Kidney tubule cell (primary cell): ENCODE measurements at regions not wholly inside any gene's neighbourhood (a gene's known extent, or its start where the extent isn't known, plus 50 kb on each side); places are given as distances from the start of the nearest gene placed in this dataset.

Experiments used
- DNase-seq: peaks from one replicate; pipeline ENCODE4 v3.0.0-alpha.2; 2018; ENCODE audit warnings: low spot score

DNA sequence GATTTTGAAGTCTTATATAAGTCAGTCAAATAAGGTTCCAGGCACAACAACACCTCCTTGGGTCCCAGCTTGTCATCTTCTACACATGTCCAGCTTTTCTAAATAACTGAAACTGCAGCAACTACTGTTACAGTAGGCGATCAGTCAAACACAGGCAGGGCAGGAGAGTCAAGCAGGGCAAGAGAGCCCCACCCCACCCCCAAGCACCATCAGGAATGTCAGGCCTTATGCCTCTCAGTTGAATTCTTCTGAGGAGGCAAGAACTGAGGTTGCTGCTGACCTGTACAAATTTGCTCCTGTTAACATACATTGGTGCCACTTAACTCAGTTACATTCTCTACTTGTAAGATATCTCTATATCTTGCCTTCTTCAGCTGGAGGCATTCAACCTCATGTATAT lies 608.8 kb upstream of the PCDH10 start:
- no peak for DNase-seq

DNA sequence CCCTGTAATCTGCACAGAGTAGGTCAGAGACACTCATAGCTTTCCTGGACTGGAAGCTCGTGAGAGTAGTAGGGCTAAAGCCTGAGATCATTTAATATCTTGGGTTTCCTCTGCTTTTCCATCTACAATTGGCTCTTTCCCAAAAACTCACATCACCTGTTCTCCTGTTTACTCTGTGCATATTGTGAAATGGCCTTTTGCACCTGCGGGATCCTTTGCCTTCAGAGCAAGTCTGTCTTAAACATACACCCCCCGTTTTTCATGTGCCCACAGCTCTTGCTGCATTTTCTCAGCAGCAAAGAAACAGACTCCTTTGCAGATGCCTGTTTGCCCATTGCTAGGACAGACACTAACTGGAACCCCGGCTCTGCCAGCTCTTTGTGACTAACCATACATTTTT lies 608.3 kb upstream of the PCDH10 start:
- no peak for DNase-seq

DNA sequence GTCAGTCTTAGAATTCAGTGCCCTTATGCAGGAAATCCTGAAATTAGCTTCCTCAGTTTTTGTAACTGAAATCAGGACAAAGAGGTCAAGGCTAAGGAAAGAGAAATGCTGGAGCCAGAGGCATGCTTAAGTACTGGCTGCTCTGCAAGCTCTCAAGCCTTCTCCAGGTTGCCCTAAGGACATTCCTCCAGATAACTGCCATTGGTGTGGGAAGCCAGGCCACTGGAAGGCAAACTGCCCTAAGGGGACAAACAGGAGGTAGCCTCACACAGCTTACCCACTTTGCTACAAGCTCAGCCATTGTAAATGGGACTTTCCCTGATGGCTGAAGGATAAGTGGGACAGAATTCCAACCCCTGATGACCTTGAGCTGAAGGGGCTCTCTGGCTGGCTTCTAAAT lies 606.9 kb upstream of the PCDH10 start:
- DNase-seq, result no peak

DNA sequence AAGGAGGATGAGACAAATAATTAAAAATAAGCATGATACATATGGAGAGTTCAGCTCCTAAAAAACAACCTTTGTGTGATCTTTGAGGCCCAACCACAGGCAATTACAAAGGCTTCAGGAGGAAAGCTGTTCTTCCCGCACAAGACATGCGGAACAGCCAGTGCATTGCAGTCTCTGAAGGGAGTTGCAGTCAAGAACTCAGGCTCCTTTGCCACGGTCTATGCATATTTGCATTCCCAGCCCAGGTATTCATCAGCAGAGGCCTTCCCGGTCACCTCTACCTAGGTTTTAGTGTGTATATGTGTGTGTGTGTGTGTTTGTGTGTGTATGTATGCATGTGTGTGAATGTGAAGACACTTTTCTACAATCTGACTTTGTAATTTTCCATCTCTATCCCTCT lies 600.6 kb upstream of the PCDH10 start:
- no peak for DNase-seq

DNA sequence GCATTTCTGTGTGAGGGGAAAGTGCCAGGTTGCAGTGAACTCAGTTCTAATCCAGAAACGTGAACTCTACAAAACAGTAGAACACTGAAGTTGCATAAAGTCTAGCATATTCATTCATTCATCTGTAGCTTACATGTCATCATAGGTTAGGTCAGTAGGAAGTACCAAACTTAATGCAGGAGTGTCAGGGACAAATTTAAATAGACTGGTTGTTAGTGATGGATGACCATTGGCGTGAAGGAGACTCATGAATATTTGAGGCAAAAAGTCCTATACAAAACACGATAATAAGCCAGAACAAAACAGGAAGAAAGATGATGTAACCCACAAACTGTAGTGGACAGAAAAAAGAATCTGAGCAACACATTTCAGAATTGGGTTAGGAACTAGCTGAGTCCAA lies 592.8 kb upstream of the PCDH10 start:
- DNase-seq, result no peak

DNA sequence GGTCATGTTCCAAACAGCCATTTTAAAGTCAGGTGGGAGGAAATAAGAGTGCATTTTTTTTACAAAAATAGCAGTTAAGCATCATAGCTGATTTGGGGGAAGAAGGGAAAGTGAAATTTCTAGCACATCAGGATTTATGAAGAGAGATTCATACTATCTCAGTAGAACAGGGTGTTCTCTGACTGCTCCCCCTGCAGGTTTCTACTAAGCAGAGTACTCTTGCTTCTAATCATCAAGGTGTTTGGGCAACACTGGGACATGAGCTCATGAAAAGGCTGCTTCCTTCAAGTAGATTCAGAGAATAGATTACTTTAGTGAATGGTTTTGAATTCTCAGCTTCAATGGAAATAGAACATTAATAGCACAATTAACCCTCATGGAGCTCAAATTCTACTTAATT lies 591.4 kb upstream of the PCDH10 start:
- no peak for DNase-seq

DNA sequence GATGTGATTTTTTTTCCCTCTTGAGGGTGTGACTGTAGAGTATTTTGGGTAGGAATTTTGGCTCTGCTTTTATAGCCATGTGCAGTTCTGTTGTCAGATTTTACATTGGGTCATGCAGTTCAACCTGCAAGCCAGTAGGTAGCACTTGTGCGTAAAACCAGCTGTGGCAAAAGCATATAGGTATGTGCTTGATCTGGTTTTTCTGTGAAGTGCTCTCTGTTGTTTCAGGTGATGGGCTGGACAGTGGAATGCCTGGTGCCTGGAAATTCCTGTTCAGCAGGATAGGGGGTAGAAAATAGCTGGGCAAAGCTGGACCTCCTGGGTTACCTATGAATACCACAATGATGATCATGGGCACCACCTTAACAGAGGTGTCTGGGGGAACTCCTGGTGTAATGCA lies 584.2 kb upstream of the PCDH10 start:
- DNase-seq, result no peak

DNA sequence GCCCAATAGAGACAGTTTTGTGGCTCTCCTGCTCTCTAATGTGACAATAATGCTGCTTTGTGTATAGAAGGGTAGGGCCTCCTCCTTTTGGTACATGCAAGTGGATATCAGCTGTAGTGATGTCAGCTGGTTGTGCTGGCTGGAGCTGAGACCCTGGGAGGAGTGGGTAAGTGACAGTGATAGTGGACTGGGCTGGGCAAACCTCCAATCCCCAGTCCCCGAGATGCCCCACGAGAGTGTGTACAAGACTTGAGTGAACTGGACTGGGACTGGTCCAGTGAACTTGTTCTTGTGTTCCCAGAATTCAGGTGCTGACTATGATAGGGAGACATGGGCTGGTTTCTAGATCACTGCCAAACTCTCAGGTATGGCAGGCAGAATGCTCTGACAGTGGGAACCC lies 583.6 kb upstream of the PCDH10 start:
- DNase-seq, result no peak

DNA sequence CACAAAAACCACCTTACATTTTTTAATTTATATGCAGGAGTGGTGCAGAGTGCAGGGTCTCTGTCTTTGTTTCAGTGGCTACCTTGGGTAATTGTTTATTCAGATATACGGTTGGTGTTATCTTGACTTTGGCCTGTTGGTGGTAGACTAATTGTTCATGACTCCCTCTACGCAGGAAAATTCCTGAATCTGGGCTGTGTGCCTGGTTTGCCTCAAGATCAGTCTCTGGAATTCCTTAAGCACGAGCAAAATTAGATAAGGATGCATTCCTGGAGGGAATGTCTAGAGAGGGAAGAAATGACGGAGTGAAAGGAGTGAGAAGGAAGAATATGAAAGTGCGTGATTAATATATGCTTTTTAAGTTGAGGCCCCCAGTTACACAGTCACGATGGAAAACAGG lies 576.9 kb upstream of the PCDH10 start:
- DNase-seq, result no peak

DNA sequence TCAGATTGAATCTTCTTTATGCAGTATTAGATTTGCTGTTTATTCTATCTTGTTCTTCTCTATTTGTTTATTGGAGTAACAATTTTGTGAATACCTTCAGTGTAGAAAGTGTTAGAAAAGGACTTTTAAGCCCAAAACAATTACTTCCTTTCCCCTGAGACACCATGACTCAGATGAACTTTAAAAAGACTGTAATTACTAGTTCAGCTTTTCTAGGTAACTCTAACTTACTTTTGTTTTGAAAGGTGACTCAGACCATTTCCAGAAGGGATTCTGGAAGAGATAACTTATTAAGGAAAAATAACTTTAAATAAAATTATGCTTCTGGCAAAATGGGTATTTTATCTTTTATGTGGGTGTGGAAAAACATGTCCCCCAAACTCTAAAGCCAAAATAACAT lies 561.5 kb upstream of the PCDH10 start:
- no peak for DNase-seq

DNA sequence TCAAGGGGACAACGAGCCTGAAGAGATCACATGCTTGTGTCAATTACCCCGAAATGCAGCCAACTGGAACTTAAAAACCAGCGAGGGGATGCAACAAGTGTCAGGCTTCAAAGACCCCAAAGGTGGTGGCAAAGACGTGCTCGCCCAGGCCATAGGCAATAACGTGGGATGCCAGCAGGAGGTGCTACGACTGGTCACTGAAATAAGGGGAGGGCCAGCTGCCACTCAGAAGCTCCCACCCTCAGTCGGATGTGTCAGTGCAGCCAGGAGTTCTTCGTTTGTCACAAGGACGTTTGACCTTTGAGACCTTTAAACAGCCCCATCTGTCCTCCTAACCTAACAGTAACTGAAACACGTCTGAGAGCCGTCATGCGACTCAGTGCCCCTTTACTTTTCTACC lies 556.8 kb upstream of the PCDH10 start:
- no peak for DNase-seq

DNA sequence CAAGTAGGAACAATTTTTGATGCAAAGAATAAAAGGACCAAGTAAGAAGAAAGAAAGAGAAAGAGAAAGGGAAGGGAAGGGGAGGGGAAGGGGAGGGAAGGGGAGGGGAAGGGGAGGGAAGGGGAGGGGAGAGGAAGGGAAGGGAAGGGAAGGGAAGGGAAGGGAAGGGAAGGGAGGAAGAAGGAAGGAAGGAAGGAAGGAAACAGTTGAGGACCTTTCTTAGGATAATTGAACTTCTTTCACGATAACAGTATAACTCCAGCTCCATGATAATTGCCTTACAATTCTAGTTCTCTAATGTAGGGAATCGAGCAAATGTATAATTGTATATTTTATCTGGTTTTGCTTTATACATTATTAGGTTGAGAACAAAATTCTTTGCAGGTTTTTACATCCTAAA lies 556.2 kb upstream of the PCDH10 start:
- no peak for DNase-seq

DNA sequence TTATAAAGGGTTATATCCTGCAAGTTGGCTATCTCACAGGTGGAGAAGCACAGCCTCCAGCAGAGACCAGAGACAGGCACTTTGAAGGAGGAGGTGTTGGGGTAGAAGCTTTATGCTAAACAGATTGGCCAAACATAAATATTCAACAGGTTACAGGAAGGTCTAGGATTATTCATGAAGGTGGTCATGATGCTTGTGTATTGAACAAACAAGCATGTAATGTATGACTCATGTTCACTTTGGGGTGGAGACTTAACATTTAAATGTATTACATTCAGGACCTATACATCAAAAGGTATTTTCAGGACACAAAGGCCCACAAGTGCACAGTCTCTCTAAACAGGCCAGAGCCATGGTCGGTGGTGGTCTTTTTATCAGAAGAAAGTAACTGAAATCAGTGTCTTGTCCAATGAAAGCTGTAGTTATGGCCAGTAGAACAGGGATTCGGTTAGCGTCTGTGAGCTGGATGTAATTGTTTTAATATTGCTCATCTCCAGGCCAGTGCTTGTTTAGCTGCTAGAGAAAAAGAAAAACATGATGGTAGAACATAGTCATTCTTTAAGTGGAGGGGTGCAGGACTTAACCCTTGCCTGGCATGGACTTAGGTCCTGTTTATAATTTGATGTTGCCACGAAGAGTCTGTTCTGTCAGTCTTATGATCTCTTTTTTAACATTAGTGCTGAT lies 555.2 kb upstream of the PCDH10 start:
- no peak for DNase-seq

DNA sequence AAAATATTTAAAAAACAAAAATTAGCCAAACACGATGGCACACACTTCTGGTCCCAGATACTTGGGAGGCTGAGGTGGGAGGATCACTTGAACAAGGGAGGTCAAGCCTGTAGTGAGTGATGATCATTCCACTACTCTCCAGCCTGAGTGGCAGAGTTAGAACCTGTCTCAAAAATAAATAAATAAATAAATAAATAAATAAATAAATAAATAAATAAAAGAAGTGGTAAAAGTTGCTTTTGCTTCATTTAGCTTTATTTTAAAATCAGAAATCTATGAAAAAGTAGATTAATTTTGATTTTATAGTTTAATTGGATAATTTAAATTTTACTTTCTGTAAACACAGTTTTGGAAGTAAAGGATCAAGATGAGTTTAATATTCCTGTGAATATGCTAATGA lies 552.9 kb upstream of the PCDH10 start:
- no peak for DNase-seq

DNA sequence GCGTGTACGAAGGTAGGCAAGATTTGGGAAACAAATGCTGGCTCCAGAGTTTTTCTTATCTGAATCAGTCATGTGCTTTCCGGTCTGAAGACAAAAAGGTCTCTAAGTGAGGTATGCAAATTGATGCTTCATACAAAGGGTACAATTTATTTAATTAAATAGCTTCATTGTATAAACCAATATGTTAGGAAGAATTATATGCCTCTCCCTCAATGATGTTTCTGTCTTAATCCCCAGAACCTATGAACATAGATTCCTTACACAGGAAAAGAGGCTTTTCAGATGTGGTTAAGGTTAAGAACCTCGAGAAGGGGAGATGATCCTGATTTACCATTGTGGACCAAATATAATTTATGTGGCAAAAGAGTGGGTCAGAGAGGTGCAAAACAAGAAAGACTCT lies 543.5 kb upstream of the PCDH10 start:
- DNase-seq, result no peak

DNA sequence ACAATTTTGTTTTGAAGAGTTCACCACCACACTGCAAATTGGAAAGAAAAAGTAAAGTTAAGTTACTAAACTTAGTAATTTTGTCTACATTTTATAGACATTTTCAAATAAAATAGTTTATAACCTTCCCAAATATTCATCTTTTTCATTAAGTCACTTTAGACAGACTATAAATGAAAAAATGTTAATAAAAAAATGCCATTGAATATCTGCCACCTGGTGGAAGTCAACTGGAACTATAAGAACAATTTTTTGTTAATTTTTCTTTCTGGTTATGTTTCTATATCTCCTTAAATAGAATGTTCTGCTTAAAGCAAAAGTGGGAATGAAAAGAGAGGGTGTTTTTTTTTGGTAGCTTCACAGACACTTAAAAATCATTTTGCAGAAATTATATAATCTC lies 534.4 kb upstream of the PCDH10 start:
- DNase-seq, result no peak

DNA sequence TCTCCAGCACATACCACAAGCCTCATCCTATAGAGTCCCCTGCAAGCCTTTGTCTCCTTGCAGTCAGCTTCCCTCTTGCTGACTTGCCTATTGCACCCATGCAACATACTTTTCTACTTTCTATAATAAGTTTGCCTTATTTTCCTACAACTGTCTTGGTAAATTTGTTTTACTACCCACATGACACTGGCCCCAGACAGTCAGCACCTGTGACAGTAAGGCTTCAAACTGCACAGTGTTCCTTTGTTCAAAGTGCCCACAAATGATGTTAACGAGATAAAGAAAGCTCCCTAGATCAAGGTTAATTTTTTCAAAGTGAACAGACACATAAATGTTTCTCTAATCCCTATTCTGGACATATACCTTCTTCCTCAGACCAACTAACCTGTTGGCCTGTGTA lies 529.1 kb upstream of the PCDH10 start:
- no peak for DNase-seq

DNA sequence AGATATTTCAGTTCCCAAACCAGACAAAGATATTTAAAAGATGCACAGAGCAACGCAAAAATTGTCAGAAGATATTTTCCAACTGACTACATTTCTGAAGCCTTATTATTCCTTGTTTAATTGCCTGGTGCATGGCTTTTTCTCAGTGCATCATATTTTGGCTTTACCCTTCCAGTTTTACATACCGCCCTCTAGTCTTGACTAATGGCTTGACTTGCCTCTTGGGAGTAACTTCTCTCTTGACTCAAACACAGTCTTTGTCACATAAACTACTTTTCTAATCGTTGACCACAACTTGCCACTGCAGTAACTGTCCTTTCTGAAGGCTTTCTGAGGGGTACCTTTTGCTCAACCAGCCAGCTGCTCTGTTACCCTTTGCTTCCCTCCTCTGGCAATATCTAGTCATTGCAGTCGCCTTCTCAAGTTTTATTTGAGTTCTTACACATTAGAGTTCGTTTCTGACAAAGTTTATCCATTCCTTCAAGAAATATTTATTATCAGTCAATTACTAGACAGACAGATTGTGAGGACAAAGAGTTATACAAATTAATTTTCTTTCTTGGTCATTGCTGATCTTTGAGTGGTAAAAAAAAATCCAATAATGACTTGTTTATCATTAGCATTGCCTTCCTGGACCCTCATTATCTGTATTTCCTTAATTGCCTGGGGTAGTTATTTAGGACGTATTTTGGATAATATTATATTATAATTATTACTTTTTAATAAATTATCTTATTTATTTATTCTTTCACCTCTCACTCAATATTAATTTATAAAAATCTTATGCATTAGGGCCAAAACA lies 506.9 kb upstream of the PCDH10 start:
- DNase-seq, result peak; percentile 42

DNA sequence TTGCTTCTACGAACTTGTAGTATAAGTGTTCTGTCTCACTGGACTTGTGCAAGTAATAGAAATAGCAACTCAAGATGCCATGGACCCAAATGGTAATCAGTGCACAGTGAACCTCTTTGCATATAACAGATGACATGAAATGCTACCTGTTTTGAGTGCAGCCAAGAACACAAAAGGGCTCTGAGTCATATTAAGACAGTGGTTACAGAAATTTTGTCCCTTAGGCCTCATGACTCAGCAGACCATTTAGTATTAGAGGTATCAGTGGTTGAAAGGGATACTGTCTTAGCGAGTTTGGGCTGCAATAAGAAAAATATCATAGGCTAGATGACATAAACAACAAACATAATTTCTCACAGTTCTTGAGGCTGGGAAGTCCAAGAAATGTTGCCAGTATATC lies 502.9 kb upstream of the PCDH10 start:
- no peak for DNase-seq

DNA sequence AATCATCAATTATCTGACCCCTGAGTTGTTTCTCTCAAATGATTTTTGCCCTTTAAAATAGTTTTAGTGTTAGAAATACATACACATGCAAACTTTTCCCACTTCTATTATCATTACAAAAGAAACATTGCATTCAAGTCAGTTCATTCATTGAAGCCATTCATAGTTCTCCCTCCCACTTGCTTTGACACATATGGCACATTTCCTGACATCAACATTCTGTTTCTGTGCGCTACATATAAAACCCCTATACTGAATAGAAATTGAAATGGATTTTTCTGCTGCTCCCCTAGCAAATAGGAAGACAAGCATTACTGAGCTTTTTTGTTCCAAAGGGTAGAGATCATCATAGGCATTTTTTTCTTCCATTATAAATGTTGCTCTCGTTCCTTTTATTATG lies 497.9 kb upstream of the PCDH10 start:
- no peak for DNase-seq

DNA sequence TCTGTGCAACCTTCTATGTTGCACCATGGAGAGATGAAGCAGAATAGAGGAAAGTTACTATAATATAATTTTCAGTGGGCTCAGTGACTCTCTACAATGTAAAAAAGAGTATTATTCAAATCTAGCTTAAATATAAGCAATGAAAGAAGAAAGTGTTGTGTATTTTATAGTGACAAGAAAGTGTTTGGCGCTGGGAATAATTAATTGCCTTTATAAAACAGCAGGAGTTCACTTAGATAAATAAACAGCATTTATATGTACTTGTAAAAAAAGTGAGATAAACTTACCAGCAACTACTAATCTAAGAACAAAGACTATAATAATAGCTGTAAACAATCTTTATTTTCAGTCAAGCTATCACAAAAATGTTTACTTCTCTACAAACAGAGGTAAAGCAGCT lies 488.9 kb upstream of the PCDH10 start:
- DNase-seq, result no peak

DNA sequence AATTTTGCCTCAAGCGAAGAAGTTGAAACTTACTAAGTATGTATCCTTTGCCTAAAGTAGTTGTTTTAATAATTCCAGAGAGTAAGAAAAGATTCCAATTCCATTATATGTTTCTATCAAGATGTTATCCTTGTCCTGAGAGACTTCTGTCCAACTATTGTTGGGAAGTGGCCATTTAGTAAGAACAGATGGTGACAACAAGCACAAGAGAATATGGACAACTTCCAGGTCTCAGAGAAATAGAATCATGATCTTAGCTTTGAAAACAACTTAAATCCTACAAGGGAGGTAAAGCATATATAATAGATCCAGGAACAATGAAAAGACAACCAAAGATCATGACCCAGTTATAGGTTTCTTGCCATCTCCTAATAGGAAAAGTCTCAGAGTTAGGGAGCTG lies 486.6 kb upstream of the PCDH10 start:
- no peak for DNase-seq

DNA sequence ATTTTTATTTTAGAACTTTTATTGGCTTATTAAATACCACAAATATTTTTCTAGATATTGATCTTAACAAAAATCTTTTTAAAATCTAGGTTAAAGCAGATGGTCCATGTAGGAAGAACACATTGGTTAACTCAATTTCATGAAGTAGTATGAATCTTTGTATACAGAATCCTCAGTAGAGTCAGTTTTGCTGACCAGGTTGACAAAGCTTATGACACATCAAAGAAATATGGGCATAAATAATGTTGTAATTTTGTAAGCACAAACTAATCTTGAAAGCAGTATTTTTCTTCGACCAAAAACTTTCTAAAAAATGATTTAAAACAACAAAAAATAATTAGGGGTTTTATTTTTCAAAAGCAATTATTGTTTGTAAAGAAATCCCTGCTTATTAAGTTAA lies 479.3 kb upstream of the PCDH10 start:
- DNase-seq, result no peak

DNA sequence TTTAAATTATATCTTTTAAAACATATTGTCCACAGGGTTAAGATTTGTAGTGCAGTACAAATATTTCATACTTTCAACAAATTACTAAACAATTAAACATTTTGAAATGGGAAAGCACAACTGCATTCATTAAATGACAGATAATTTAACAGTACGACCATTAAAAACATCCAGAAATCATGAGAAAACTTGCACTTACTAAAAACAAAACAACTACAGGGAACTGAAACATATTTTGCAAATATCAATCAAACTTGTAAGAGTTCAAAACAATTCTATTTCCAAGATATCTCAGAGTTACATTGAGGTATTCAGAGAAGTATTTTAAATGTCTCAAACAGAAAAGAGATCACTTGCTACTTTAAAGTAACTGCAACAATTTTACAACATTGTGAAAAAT lies 478.5 kb upstream of the PCDH10 start:
- DNase-seq, result no peak
